ENCODE measurements at regions not wholly inside any gene's neighbourhood (a gene's known extent, or its start where the extent isn't known, plus 50 kb on each side); places are given as distances from the start of the nearest gene placed in this dataset.

DNA sequence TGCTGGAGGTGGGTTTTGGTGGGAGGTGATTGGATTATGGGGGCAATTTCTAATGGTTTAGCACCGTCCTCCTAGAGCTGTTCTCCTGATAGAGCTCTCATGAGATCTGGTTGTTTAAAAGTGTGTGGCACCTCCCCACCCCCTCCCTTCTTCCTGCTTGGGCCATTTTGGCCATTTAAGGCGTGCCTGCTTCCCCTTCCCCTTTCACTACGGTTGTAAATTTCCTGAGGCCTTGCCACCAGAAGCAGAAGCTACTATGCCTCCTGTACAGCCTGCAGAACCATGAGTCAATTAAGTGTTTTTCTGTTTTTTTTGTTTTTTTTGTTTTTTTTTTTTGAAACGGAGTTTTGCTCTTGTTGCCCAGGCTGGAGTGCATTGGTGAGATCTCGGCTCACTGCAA, 335.7 kb upstream of the HS6ST1 start:
- TF ChIP-seq, protein P1, sequence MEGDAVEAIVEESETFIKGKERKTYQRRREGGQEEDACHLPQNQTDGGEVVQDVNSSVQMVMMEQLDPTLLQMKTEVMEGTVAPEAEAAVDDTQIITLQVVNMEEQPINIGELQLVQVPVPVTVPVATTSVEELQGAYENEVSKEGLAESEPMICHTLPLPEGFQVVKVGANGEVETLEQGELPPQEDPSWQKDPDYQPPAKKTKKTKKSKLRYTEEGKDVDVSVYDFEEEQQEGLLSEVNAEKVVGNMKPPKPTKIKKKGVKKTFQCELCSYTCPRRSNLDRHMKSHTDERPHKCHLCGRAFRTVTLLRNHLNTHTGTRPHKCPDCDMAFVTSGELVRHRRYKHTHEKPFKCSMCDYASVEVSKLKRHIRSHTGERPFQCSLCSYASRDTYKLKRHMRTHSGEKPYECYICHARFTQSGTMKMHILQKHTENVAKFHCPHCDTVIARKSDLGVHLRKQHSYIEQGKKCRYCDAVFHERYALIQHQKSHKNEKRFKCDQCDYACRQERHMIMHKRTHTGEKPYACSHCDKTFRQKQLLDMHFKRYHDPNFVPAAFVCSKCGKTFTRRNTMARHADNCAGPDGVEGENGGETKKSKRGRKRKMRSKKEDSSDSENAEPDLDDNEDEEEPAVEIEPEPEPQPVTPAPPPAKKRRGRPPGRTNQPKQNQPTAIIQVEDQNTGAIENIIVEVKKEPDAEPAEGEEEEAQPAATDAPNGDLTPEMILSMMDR (IDR thresholded peaks at IDR 0.05; ENCODE audit: low read depth, low read length, poor library complexity, severe bottlenecking), result no peak
- TF ChIP-seq EZH2phosphoT487 (IDR thresholded peaks at IDR 0.05; ENCODE audit: borderline replicate concordance, low read length), result no peak

Measured in DOHH2 (cell line).